Activated T-cell treated with anti-CD3 and anti-CD28 coated beads, Interleukin-2, amount 50 U/mL, for 72 hours (primary cell): ENCODE measurements at regions not wholly inside any gene's neighbourhood (a gene's known extent, or its start where the extent isn't known, plus 50 kb on each side); places are given as distances from the start of the nearest gene placed in this dataset.

Experiments
- ATAC-seq, 2 donors: fragments of 150-1000 bp; cut with Tn5 transposase; replicated peaks in 1 of 2; 2 replicates each; pipeline ENCODE4 v1.10.0; 2021; ENCODE audit warnings: moderate library complexity in 2 of 2, mild to moderate bottlenecking in 1 of 2
- DNase-seq, 2 donors: peaks; one replicate each; pipeline ENCODE4 v3.0.0; 2021 to 2022; ENCODE audit warnings: mixed read lengths in 1 of 2
- H3K27ac Mint-ChIP-seq: one replicate; pipeline ENCODE4 v1.8.0; 2022; ENCODE audit warnings: mild to moderate bottlenecking, moderate library complexity, mixed read lengths
- H3K27me3 Mint-ChIP-seq: one replicate; pipeline ENCODE4 v1.8.0; 2022; ENCODE audit warnings: low read depth, mixed read lengths
- H3K36me3 Mint-ChIP-seq, 2 donors: one replicate each; pipeline ENCODE4 v1.8.0; 2022; ENCODE audit warnings: mixed read lengths in 2 of 2, mild to moderate bottlenecking in 1 of 2; ENCODE audit not compliant: insufficient read depth in 2 of 2
- H3K4me1 Mint-ChIP-seq: one replicate; pipeline ENCODE4 v1.8.0; 2022; ENCODE audit warnings: low read depth, mixed read lengths
- H3K4me3 Mint-ChIP-seq, 2 donors: one replicate each; pipeline ENCODE4 v1.8.0; 2022; ENCODE audit warnings: mild to moderate bottlenecking in 2 of 2, mixed read lengths in 2 of 2, moderate library complexity in 2 of 2
- H3K9me3 Mint-ChIP-seq, 2 donors: one replicate each; pipeline ENCODE4 v1.8.0; 2022; ENCODE audit warnings: mixed read lengths in 2 of 2

- ATAC-seq (no peak), DNase-seq (no peak)
- no peak overlapping the region for H3K27ac Mint-ChIP-seq
- no peaks in the 10 kb centered on the region for H3K4me1 Mint-ChIP-seq
- peaks cover 0 to 2% of the 10 kb centered on the region in 2 donors for H3K9me3 Mint-ChIP-seq
- no peaks in the 10 kb centered on the region for H3K27me3 Mint-ChIP-seq
- no peak overlapping the region for H3K4me3 Mint-ChIP-seq
- no peaks in the 10 kb centered on the region for H3K36me3 Mint-ChIP-seq
These were observed 66.0 kb upstream of the CCDC85A start for GRCh38 chr2:56117764-56118163.

GRCh38 chr2:56118474-56118873, 65.3 kb upstream of the CCDC85A start:
- Mint-ChIP-seq H3K27me3 (no peaks in the 10 kb centered on the region), H3K9me3 (peaks cover 0 to 2% of the 10 kb centered on the region in 2 donors), H3K4me3 (no peak overlapping the region), H3K27ac (no peak overlapping the region), H3K36me3 (no peaks in the 10 kb centered on the region), H3K4me1 (no peaks in the 10 kb centered on the region)
- ATAC-seq (no peak), DNase-seq (no peak)

GRCh38 chr2:56121995-56122394, 61.8 kb upstream of the CCDC85A start:
- no peak overlapping the region for H3K27ac Mint-ChIP-seq
- no peaks in the 10 kb centered on the region for H3K27me3 Mint-ChIP-seq
- DNase-seq (no peak), ATAC-seq (no peak)
- H3K4me1 Mint-ChIP-seq, result no peaks in the 10 kb centered on the region
- no peak overlapping the region for H3K4me3 Mint-ChIP-seq
- no peaks in the 10 kb centered on the region for H3K36me3 Mint-ChIP-seq
- H3K9me3 Mint-ChIP-seq, result no peaks in the 10 kb centered on the region

GRCh38 chr2:56123538-56123937, 60.3 kb upstream of the CCDC85A start:
- DNase-seq (no peak), ATAC-seq (no peak)
- Mint-ChIP-seq H3K36me3 (no peaks in the 10 kb centered on the region), H3K27ac (no peak overlapping the region), H3K27me3 (no peaks in the 10 kb centered on the region), H3K9me3 (no peaks in the 10 kb centered on the region), H3K4me1 (no peaks in the 10 kb centered on the region), H3K4me3 (no peak overlapping the region)

DNA sequence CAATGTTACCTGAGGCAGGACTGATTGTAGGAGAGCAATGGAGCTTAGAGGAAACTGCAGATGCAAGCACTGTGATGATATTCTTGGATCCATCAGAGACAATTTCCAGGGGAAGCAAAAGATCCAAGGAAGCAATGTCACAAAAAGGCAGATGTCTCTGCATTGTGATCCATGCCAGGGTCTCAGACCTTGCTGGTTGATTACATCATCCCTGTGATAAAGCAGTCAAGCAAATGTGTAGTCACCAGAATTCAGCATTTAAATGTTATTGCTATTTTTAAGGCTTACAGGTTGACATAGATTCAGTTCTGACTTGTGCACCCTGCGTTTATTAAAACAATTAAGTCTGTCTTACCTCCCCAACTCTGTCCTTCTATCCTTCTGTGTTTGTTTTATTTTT, 56.8 kb upstream of the CCDC85A start:
- Mint-ChIP-seq H3K9me3 (no peaks in the 10 kb centered on the region), H3K27ac (no peak overlapping the region), H3K4me3 (no peak overlapping the region), H3K36me3 (no peaks in the 10 kb centered on the region), H3K27me3 (no peaks in the 10 kb centered on the region), H3K4me1 (no peaks in the 10 kb centered on the region)
- DNase-seq, result no peak
- no peak for ATAC-seq

- Mint-ChIP-seq H3K36me3 (no peaks in the 10 kb centered on the region), H3K27ac (no peak overlapping the region), H3K9me3 (no peaks in the 10 kb centered on the region), H3K27me3 (no peaks in the 10 kb centered on the region), H3K4me3 (no peak overlapping the region), H3K4me1 (no peaks in the 10 kb centered on the region)
- ATAC-seq (no peak), DNase-seq (no peak)
These were observed 56.2 kb upstream of the CCDC85A start for GRCh38 chr2:56127463-56128152.

GRCh38 chr2:56128235-56128634, 55.6 kb upstream of the CCDC85A start:
- no peaks in the 10 kb centered on the region for H3K36me3 Mint-ChIP-seq
- no peaks in the 10 kb centered on the region for H3K4me1 Mint-ChIP-seq
- H3K27ac Mint-ChIP-seq, result no peak overlapping the region
- DNase-seq (no peak), ATAC-seq (no peak)
- no peaks in the 10 kb centered on the region for H3K27me3 Mint-ChIP-seq
- no peak overlapping the region for H3K4me3 Mint-ChIP-seq
- H3K9me3 Mint-ChIP-seq, result no peaks in the 10 kb centered on the region

- ATAC-seq (no peak), DNase-seq (no peak)
- H3K27me3 Mint-ChIP-seq, result no peaks in the 10 kb centered on the region
- H3K4me1 Mint-ChIP-seq, result no peaks in the 10 kb centered on the region
- H3K36me3 Mint-ChIP-seq, result no peaks in the 10 kb centered on the region
- H3K9me3 Mint-ChIP-seq, result no peaks in the 10 kb centered on the region
- no peak overlapping the region for H3K27ac Mint-ChIP-seq
- no peak overlapping the region for H3K4me3 Mint-ChIP-seq
These were observed 53.2 kb upstream of the CCDC85A start for GRCh38 chr2:56130463-56131070.

GRCh38 chr2:56132138-56132537, 51.7 kb upstream of the CCDC85A start:
- H3K4me1 Mint-ChIP-seq, result no peaks in the 10 kb centered on the region
- no peaks in the 10 kb centered on the region for H3K9me3 Mint-ChIP-seq
- no peak overlapping the region for H3K27ac Mint-ChIP-seq
- ATAC-seq (no peak), DNase-seq (no peak)
- H3K27me3 Mint-ChIP-seq, result no peaks in the 10 kb centered on the region
- H3K4me3 Mint-ChIP-seq, result no peak overlapping the region
- no peaks in the 10 kb centered on the region for H3K36me3 Mint-ChIP-seq

DNA sequence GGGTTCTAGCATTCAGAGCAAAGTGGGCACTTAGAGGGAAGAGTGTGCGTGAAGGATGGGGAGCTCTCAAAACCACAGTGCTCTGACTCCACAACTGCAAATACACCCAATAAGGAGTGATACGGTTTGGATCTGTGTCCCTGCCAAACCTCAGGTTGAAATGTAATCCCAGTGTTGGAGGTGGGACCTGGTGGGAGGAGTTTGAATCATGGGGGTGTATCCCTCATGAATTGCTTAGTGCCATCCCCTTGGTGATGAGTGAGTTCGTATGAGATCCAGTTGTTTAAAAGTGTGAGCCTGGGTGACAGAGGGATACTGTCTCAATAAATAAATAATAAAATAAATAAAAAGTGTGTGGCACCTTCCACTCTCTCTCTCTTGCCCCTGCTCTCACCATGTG, 50.3 kb upstream of the CCDC85A start:
- ATAC-seq (no peak), DNase-seq (no peak)
- Mint-ChIP-seq H3K36me3 (no peaks in the 10 kb centered on the region), H3K27me3 (no peaks in the 10 kb centered on the region), H3K27ac (no peak overlapping the region), H3K4me3 (no peak overlapping the region), H3K4me1 (no peaks in the 10 kb centered on the region), H3K9me3 (no peaks in the 10 kb centered on the region)

- H3K4me3 Mint-ChIP-seq, result no peak overlapping the region
- no peak for ATAC-seq
- H3K4me1 Mint-ChIP-seq, result no peaks in the 10 kb centered on the region
- H3K27ac Mint-ChIP-seq, result no peak overlapping the region
- no peaks in the 10 kb centered on the region for H3K9me3 Mint-ChIP-seq
- no peaks in the 10 kb centered on the region for H3K27me3 Mint-ChIP-seq
- no peaks in the 10 kb centered on the region for H3K36me3 Mint-ChIP-seq
- no peak for DNase-seq
These were observed 49.7 kb upstream of the CCDC85A start for GRCh38 chr2:56133931-56134629.
